Cardiac fibroblast (primary cell): ENCODE measurements at regions not wholly inside any gene's neighbourhood (a gene's known extent, or its start where the extent isn't known, plus 50 kb on each side); places are given as distances from the start of the nearest gene placed in this dataset.
A peak's percentile ranks its signal among the peaks of the same experiment; 100 is the strongest.

Source experiments
- DNase-seq, 2 donors: peaks; one replicate each; pipeline versions ENCODE4 v3.0.0 to v3.0.0-alpha.2; 2010; ENCODE audit warnings: low read depth in 2 of 2
- H3K4me3 ChIP-seq, 2 donors: replicated peaks in 1 of 2; 1 replicate in 1 of 2; 2 replicates in 1 of 2; pipeline ENCODE4 v1.5.1; 2011; ENCODE audit warnings: low read depth in 2 of 2, low read length in 2 of 2, mild to moderate bottlenecking in 2 of 2, moderate library complexity in 1 of 2
- TF ChIP-seq, protein P1 (sequence below): IDR thresholded peaks from one replicate; pipeline ENCODE4 v1.5.1; 2011; ENCODE audit warnings: low read depth, mild to moderate bottlenecking, low read length, inconsistent platforms

DNA sequence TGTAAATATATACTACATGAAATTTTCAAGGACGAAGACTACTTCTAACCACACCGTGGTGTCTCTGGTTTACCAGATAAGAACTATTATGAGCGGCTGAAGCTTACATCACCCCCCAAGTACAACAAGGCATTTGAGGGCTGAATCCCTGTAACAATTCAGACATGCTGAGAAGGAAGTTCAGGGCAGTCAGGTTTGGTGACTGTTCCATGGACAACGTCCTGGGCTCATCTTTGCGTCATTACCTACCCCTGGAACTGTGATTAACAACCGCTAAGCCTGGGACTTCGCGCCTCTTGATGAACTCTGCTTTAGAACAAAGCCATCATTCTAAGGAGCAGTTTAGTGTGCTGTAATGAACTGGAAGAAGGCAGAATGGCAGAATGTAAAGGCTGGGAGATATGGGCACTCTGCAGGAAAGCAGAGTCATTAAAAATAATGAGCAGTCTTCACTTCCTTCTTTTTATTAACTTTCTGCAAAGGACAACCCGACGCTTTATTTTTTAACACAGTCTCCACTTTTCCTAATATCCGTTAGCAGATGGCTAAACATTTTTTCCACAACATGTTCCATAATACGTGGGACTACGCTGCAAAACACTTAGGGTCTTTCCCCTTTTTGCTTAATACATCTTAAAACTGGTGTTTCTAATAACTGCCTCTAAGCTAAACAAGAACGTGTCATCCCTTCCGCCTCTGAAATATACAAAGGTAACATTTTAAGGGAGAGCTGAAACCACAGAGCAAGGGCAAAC lies 263.2 kb downstream of the ADAMTS20 start:
- TF ChIP-seq, protein P1, sequence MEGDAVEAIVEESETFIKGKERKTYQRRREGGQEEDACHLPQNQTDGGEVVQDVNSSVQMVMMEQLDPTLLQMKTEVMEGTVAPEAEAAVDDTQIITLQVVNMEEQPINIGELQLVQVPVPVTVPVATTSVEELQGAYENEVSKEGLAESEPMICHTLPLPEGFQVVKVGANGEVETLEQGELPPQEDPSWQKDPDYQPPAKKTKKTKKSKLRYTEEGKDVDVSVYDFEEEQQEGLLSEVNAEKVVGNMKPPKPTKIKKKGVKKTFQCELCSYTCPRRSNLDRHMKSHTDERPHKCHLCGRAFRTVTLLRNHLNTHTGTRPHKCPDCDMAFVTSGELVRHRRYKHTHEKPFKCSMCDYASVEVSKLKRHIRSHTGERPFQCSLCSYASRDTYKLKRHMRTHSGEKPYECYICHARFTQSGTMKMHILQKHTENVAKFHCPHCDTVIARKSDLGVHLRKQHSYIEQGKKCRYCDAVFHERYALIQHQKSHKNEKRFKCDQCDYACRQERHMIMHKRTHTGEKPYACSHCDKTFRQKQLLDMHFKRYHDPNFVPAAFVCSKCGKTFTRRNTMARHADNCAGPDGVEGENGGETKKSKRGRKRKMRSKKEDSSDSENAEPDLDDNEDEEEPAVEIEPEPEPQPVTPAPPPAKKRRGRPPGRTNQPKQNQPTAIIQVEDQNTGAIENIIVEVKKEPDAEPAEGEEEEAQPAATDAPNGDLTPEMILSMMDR: no peak
- H3K4me3 ChIP-seq: no peak overlapping the region
- DNase-seq: peak in 1 of 2 donors; percentile 35

DNA sequence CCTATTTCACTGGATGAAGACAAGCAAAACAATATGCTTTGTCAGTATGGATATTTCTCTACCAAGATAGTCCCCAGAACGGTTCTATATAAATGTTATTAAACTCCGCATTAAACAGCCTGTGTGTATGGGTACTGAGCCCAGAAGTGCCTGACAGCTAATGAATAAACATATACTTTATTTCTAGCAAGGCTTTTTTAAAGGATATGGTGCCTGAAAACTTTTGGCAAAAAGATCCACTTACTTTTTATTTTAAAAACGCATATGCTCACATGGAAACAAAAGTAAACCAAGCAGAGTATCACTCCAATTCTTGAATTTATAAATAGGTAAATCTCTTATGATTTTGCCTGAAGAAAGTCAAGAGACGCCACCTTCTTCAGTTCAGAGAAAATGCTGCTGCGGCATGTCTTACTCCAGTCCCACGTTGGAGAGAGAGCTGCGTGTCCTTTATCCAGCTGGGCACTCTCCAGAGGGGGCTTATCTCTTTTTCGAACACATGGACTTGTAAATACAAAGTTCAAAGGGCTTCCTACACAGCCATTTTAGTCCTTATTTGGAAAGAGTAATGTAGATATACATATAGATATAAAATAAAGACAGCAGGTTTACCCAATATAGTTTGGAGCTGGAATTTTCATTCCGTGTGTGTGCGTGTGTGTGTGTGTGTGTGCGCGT lies 264.2 kb downstream of the ADAMTS20 start:
- no peak for DNase-seq
- TF ChIP-seq, protein P1: no peak
- no peak overlapping the region for H3K4me3 ChIP-seq

DNA sequence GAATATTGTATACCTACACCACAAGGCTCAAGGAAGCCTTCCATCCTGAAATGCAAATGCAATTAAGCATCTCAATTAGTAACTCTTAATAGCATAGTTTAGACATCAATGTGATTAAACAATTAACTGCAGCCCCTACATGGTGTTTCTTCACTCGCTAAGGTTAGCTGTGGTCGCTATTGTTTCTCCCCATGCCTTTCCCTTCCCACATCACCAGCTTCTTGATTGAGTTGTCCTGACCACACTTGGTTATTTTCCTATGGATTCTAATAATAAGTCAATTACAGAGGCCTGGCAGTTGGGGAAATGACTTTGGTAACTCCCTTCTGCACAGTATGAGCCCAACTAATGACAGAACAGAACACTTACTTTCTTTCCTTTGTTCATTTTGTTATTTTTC lies 265.0 kb downstream of the ADAMTS20 start:
- no peak for DNase-seq
- TF ChIP-seq, protein P1: no peak
- no peak overlapping the region for H3K4me3 ChIP-seq

DNA sequence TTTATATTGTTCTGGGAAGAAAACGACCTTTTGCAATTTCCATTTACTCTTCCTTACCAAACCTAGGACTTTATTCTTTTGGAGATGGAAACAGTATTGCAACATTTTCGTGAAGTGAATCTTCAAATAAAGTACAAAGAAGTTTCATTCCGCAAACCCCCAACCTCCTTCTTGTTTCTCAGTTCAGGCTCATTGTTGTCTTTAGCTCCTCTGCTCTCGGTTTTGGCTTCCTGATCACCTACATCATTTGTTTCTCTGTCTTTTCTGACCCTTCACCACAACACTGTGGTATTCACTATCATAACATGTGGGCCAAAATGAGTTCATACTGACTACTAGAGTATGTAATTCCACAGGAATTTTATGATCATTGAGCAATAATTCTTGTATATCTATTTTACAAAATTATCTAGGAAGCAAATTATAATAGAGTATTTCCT lies 266.8 kb downstream of the ADAMTS20 start:
- peak; percentile 70 to 98 for DNase-seq
- TF ChIP-seq, protein P1: no peak
- H3K4me3 ChIP-seq: no peak overlapping the region

DNA sequence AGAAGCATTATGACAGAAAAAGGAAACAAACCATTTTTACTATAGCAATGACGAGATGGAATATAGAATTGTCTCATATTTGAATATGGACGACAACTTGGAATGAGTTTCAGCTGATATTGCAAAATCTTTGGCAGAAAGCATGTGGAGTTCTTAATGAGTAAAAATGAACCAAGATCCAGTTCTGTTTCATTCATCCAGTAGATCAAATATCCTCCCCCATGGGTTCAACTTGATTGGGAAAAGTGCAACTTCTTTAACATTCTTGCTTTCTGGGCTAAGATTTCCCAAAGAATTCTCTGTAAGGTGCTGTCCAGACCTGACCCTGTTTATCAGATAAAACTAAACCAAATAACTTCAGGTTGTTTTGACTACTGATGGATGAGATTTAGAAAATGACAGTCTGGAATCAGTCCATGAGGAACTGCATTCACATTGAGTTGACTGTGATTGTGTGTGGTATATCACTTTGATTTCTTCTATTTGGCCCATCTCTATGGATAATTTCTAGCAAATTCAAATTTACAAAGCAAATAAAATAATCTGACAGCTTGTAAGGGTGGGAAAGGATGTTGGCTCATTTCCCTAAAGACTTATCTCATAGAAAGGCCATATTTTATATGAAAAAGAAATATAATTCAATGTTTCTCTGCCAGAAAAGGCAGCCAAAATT lies 267.4 kb downstream of the ADAMTS20 start:
- peak; percentile 41 to 49 for DNase-seq
- no peak overlapping the region for H3K4me3 ChIP-seq
- TF ChIP-seq, protein P1: no peak

DNA sequence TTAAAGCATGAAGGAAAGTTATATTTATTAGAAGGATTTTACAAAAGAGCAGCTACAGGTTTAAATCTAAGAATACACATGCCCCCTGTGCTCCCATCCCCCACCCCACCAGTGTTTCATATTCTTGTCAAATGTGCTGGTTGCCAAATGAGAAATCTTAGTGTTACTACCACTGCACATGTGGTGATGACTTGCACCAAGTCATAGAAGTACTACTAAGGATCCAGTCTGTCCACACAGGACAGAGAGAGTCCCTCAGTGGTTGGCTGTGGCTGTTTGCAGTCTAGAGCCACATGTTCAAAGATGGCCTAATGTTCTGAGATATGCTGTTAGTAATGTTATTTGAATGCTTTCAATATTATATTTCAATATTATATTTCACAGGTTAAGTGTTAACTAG lies 268.8 kb downstream of the ADAMTS20 start:
- no peak overlapping the region for H3K4me3 ChIP-seq
- TF ChIP-seq, protein P1: no peak
- peak in 1 of 2 donors; percentile 23 for DNase-seq
